Mucosa of descending colon (tissue), 3 donors: ENCODE measurements at regions not wholly inside any gene's neighbourhood (a gene's known extent, or its start where the extent isn't known, plus 50 kb on each side); places are given as distances from the start of the nearest gene placed in this dataset.

ENCODE experiments used
- ATAC-seq: fragments of 200-7000 bp; cut with Tn5 transposase; one replicate; pipeline ENCODE4 v1.9.1; 2020; ENCODE audit warnings: mild to moderate bottlenecking, moderate library complexity
- DNase-seq, 3 donors: peaks; one replicate each; pipeline ENCODE4 v3.0.0-alpha.2; 2020
- H3K36me3 ChIP-seq: fragments of 200-600 bp; one replicate; pipeline ENCODE4 v1.8.0; 2021; ENCODE audit warnings: low read depth, mild to moderate bottlenecking
- H3K4me1 ChIP-seq: fragments of 200-600 bp; one replicate; pipeline ENCODE4 v1.8.0; 2021; ENCODE audit warnings: low read depth, mild to moderate bottlenecking
- H3K4me3 ChIP-seq: fragments of 200-600 bp; one replicate; pipeline ENCODE4 v1.8.0; 2021; ENCODE audit warnings: mild to moderate bottlenecking
- H3K9me3 ChIP-seq: fragments of 200-600 bp; one replicate; pipeline ENCODE4 v1.8.0; 2021; ENCODE audit warnings: mild to moderate bottlenecking
- intact Hi-C, 2 donors: fragments of 100-400 bp; cut with DNase I in 1 of 2; cut with micrococcal nuclease in 1 of 2; formaldehyde crosslinking; loops; one replicate each; pipeline versions ENCODE4 v1.11.0 to v1.11.1; 2022; cut with DNase I, micrococcal nuclease
- TF ChIP-seq, protein P1 (sequence below): fragments of 200-600 bp; IDR thresholded peaks from one replicate; pipeline ENCODE4 v1.8.0; 2022; ENCODE audit warnings: antibody characterized with exemption, mild to moderate bottlenecking
- donor health status: DM: no; HTN: no; CAD: no; lungs with moderate emphysema.
- donor health status: DM: no; HTN: no; CAD: no.
- donor health status: DM: no; HTN: yes; CAD: no.

GRCh38 chr9:31677877-31678276 lies 706.6 kb upstream of the ACO1 start:
- TF ChIP-seq, protein P1, sequence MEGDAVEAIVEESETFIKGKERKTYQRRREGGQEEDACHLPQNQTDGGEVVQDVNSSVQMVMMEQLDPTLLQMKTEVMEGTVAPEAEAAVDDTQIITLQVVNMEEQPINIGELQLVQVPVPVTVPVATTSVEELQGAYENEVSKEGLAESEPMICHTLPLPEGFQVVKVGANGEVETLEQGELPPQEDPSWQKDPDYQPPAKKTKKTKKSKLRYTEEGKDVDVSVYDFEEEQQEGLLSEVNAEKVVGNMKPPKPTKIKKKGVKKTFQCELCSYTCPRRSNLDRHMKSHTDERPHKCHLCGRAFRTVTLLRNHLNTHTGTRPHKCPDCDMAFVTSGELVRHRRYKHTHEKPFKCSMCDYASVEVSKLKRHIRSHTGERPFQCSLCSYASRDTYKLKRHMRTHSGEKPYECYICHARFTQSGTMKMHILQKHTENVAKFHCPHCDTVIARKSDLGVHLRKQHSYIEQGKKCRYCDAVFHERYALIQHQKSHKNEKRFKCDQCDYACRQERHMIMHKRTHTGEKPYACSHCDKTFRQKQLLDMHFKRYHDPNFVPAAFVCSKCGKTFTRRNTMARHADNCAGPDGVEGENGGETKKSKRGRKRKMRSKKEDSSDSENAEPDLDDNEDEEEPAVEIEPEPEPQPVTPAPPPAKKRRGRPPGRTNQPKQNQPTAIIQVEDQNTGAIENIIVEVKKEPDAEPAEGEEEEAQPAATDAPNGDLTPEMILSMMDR = no peak
- Histone ChIP-seq H3K4me1 (no peaks in the 10 kb centered on the region), H3K4me3 (no peak overlapping the region), H3K9me3 (no peaks in the 10 kb centered on the region), H3K36me3 (no peaks in the 10 kb centered on the region)
- ATAC-seq = no peak
- DNase-seq = no peak
- intact Hi-C loops = no loop called here

DNA sequence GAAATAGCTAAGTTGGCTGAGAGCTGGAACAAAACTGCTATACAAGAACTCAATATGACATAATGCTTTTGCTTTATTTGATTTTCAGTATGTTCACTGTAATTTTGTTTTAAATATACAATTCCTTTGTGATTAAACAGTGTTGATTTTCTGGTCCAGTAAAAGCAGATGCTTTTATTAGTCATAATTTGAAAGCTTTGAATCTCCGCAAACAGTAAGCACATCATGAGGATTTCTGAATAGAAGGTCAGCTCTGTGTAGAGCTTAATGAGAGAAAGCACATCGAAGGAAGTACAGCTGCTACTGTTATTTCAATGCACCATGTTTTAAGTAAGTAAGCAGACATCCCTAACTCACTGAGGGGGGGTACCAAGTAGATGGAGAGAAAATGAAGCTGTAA lies 701.3 kb upstream of the ACO1 start:
- Histone ChIP-seq H3K36me3 (no peaks in the 10 kb centered on the region), H3K4me3 (no peak overlapping the region), H3K9me3 (no peaks in the 10 kb centered on the region), H3K4me1 (no peaks in the 10 kb centered on the region)
- ATAC-seq (no peak), DNase-seq (no peak)
- intact Hi-C loops = no loop called here
- TF ChIP-seq, protein P1 = no peak

GRCh38 chr9:31697956-31698355 lies 686.5 kb upstream of the ACO1 start:
- intact Hi-C loops = no loop called here
- no peaks in the 10 kb centered on the region for H3K4me1 ChIP-seq
- TF ChIP-seq, protein P1 = no peak
- ATAC-seq (no peak), DNase-seq (no peak)
- H3K4me3 ChIP-seq = no peak overlapping the region
- H3K9me3 ChIP-seq = no peaks in the 10 kb centered on the region
- no peaks in the 10 kb centered on the region for H3K36me3 ChIP-seq

- Histone ChIP-seq H3K36me3 (no peaks in the 10 kb centered on the region), H3K9me3 (no peaks in the 10 kb centered on the region), H3K4me3 (no peak overlapping the region), H3K4me1 (no peaks in the 10 kb centered on the region)
- intact Hi-C loops = no loop called here
- ATAC-seq (no peak), DNase-seq (no peak)
- TF ChIP-seq, protein P1 = no peak
Observed at GRCh38 chr9:31699836-31700235, 684.6 kb upstream of the ACO1 start.

- TF ChIP-seq, protein P1 = no peak
- no peak for DNase-seq
- Histone ChIP-seq H3K4me3 (no peak overlapping the region), H3K36me3 (no peaks in the 10 kb centered on the region), H3K9me3 (no peaks in the 10 kb centered on the region), H3K4me1 (no peaks in the 10 kb centered on the region)
- intact Hi-C loops = no loop called here
- ATAC-seq = no peak
Observed at GRCh38 chr9:31700252-31701045, 684.0 kb upstream of the ACO1 start.

DNA sequence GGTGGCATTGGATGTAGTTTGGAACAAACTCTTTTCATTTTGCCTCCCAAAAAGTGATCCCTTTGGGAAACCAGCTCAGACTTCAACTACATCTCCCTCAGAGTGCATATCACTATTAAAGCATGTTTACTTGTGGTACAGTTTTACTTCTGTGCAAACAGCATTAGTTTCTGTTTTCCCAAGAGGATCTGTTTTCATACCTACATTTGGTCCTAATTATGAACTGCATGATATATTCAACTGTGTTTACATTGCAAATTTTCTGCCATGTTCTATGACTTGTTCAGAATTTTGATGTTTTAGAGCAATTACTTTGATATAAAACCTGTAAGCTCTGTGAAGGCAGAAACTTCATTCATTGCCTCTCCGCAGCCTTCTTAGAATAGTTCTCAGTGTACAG lies 681.5 kb upstream of the ACO1 start:
- TF ChIP-seq, protein P1 = no peak
- ATAC-seq (no peak), DNase-seq (no peak)
- no peaks in the 10 kb centered on the region for H3K36me3 ChIP-seq
- H3K4me1 ChIP-seq = no peaks in the 10 kb centered on the region
- intact Hi-C loops = no loop called here
- no peaks in the 10 kb centered on the region for H3K9me3 ChIP-seq
- no peak overlapping the region for H3K4me3 ChIP-seq
